ENCODE measurements at regions not wholly inside any gene's neighbourhood (a gene's known extent, or its start where the extent isn't known, plus 50 kb on each side); places are given as distances from the start of the nearest gene placed in this dataset.

- Histone ChIP-seq H3K27me3 (no peaks in the 10 kb centered on the region), H3K27ac (no peak overlapping the region), H3K4me1 (no peaks in the 10 kb centered on the region), H3K36me3 (no peaks in the 10 kb centered on the region), H3K9ac (ENCODE audit: low read depth in 2 of 2, low read length in 2 of 2) (no peak overlapping the region), H3K4me3 (no peak overlapping the region), H3K9me3 (no peaks in the 10 kb centered on the region)
- no peak for TF ChIP-seq CTCF (IDR thresholded peaks at IDR 0.05)
- no peak for DNase-seq
- intact Hi-C loops (cut with DNase I), result no loop called here
These were observed 71.6 kb upstream of the FBXL4 start for GRCh38 chr6:99019381-99019780.

GRCh38 chr6:99017150-99017549 is 69.4 kb upstream of the FBXL4 start:
- intact Hi-C loops (cut with DNase I), result no loop called here
- Histone ChIP-seq H3K27me3 (no peaks in the 10 kb centered on the region), H3K9me3 (no peaks in the 10 kb centered on the region), H3K27ac (no peak overlapping the region), H3K4me1 (no peaks in the 10 kb centered on the region), H3K4me3 (no peak overlapping the region), H3K36me3 (no peaks in the 10 kb centered on the region), H3K9ac (ENCODE audit: low read depth in 2 of 2, low read length in 2 of 2) (no peak overlapping the region)
- no peak for DNase-seq
- no peak for TF ChIP-seq CTCF (IDR thresholded peaks at IDR 0.05)

GRCh38 chr6:99016355-99016754 is 68.6 kb upstream of the FBXL4 start:
- no peaks in the 10 kb centered on the region for H3K9me3 ChIP-seq
- no peaks in the 10 kb centered on the region for H3K27me3 ChIP-seq
- H3K36me3 ChIP-seq, result no peaks in the 10 kb centered on the region
- no peak overlapping the region for H3K27ac ChIP-seq
- no peaks in the 10 kb centered on the region for H3K4me1 ChIP-seq
- DNase-seq, result no peak
- no peak overlapping the region for H3K9ac ChIP-seq (ENCODE audit: low read depth in 2 of 2, low read length in 2 of 2)
- no peak overlapping the region for H3K4me3 ChIP-seq
- no peak for TF ChIP-seq CTCF (IDR thresholded peaks at IDR 0.05)
- intact Hi-C loops (cut with DNase I), result no loop called here

GRCh38 chr6:99014061-99014460 is 66.3 kb upstream of the FBXL4 start:
- Histone ChIP-seq H3K27ac (no peak overlapping the region), H3K9ac (ENCODE audit: low read depth in 2 of 2, low read length in 2 of 2) (no peak overlapping the region), H3K4me1 (no peaks in the 10 kb centered on the region), H3K4me3 (no peak overlapping the region), H3K9me3 (no peaks in the 10 kb centered on the region), H3K36me3 (no peaks in the 10 kb centered on the region), H3K27me3 (no peaks in the 10 kb centered on the region)
- intact Hi-C loops (cut with DNase I), result no loop called here
- DNase-seq, result no peak
- no peak for TF ChIP-seq CTCF (IDR thresholded peaks at IDR 0.05)

- intact Hi-C loops (cut with DNase I), result no loop called here
- Histone ChIP-seq H3K9me3 (no peaks in the 10 kb centered on the region), H3K4me1 (no peaks in the 10 kb centered on the region), H3K4me3 (no peak overlapping the region), H3K9ac (ENCODE audit: low read depth in 2 of 2, low read length in 2 of 2) (no peak overlapping the region), H3K27me3 (no peaks in the 10 kb centered on the region), H3K27ac (no peak overlapping the region), H3K36me3 (no peaks in the 10 kb centered on the region)
- no peak for TF ChIP-seq CTCF (IDR thresholded peaks at IDR 0.05)
- no peak for DNase-seq
These were observed 65.9 kb upstream of the FBXL4 start for GRCh38 chr6:99013661-99014060.

GRCh38 chr6:99013145-99013544 is 65.4 kb upstream of the FBXL4 start:
- H3K4me1 ChIP-seq, result no peaks in the 10 kb centered on the region
- no peak overlapping the region for H3K27ac ChIP-seq
- no peaks in the 10 kb centered on the region for H3K27me3 ChIP-seq
- no peak overlapping the region for H3K9ac ChIP-seq (ENCODE audit: low read depth in 2 of 2, low read length in 2 of 2)
- H3K4me3 ChIP-seq, result no peak overlapping the region
- no peak for DNase-seq
- TF ChIP-seq CTCF (IDR thresholded peaks at IDR 0.05), result no peak
- H3K36me3 ChIP-seq, result no peaks in the 10 kb centered on the region
- no peaks in the 10 kb centered on the region for H3K9me3 ChIP-seq
- intact Hi-C loops (cut with DNase I), result no loop called here
